IPS-18c (cell line): ENCODE measurements at regions not wholly inside any gene's neighbourhood (a gene's known extent, or its start where the extent isn't known, plus 50 kb on each side); places are given as distances from the start of the nearest gene placed in this dataset.

Experiments used
- H3K4me3 ChIP-seq: 2 replicates; pipeline ENCODE4 v1.7.0; 2013; ENCODE audit warnings: low read depth, mild to moderate bottlenecking, low read length, moderate library complexity; ENCODE audit not compliant: insufficient read depth
- H3K9me3 ChIP-seq: one replicate; pipeline ENCODE4 v1.6.1; 2013; ENCODE audit warnings: mild to moderate bottlenecking, low read length, moderate library complexity; ENCODE audit not compliant: control insufficient read depth, insufficient read depth

DNA sequence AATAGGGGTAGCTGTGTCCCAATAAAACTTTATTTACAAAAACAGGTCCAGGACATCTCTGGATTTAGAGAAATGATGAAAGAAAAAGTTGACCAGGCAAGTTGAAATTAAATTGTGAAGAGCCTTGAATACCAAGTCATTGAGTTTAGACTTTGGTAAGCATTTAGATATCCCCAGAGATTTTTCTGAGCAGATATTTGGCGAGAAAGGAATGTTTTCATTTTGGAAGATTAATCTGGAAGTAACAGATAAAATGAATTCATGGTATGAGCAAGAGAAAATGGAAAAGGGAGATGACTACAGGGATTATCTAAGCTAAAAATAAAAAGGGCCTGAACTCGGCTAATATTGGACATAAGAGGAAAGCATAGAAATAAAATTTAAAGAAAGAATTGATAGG lies 157.6 kb downstream of the ACTL7B start:
- Histone ChIP-seq H3K9me3 (no peaks in the 10 kb centered on the region), H3K4me3 (no peak overlapping the region)

DNA sequence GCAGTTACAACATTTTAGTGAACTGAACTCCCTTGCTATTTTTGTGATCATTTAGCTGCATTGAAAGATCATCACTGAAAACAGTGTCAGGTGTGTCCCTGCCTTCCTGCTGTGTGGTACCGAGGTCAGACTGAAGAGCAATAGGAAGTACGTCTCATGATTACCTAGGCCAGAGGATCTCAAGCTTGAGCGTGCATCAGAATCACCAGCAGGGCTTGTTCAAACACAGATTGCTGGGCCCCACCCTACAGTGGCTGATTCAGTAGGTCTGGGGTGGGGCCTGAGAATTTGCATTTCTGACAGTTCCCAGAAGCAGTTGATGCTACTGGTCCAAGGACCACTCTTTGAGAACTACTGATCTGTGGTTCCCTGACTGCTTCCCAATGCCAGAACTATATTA lies 159.6 kb downstream of the ACTL7B start:
- no peak overlapping the region for H3K4me3 ChIP-seq
- no peaks in the 10 kb centered on the region for H3K9me3 ChIP-seq

DNA sequence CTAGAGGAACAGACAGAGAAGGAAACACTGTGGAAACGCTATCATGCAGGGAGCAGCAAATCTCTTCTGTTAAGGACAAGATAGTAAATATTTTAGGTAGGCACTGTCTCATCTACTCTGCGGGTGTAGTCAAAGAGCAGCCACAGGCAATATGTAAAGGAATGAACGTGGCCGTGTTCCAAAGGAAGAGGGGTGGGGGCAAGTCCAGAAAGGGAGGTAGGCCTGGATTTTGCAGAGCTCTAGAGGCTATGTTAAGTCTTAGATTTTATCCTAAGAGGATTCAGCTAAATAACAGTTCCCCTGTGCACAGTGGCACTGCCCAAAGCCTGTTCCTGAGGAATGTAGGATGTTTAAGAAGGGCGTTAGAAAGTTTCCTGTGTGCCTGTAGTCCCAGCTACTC lies 161.6 kb downstream of the ACTL7B start:
- Histone ChIP-seq H3K9me3 (no peaks in the 10 kb centered on the region), H3K4me3 (no peak overlapping the region)

DNA sequence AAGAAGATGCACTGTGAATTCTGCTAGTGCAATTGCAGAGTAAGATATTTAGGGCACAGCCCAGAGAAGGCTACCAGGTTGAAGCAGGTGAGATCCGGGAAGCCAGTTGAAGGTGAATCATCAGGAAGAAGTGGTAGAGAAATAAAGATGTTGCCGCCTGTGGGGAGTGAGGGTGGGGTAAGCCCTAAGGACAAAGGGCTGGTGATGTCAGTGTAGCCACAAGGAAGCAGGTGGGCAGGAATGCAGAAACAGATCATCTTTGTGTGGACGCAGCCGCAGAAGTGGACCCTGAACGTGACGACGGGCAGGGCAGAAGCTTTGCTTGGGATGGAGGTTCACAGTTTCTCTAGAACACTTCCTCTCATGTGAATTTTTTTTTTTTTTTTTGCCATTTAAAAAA lies 164.2 kb downstream of the ACTL7B start:
- H3K4me3 ChIP-seq: no peak overlapping the region
- H3K9me3 ChIP-seq: no peaks in the 10 kb centered on the region

DNA sequence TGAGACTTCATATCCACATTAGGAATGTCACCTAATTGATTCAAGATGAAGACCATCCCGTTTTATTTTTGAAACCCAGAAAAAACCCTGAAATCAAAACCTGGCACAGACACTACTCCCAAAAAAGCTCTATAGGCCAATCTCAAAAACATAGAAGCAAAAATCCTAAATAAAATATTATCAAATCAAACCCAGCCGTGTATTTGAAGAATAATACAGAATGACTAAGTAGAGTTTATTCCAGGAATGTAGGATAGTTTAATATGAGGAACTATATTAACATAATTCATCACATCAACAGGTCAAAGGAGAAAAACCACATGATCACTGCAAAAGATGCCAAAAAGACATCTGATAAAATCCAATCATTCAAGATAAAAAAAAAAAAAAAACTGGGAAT lies 167.1 kb downstream of the ACTL7B start:
- Histone ChIP-seq H3K4me3 (no peak overlapping the region), H3K9me3 (no peaks in the 10 kb centered on the region)

DNA sequence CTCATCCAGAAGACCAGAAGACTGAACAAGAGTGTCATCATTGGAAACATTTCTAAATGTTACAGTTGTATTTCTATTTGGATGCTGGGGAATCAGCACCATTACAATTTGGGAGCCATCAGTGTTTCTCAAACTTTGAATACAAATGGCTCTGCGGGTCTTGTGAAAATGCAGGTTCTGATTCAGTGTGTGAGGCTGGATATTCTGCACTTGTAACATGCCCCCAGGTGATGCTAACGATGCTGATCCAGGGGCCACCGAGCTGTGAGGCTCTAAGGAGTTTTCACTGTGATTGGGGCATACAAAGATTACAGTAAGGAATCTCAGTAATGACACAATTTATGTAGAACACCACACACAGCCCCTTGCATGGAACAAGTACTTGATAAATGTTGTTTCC lies 167.7 kb downstream of the ACTL7B start:
- H3K4me3 ChIP-seq: no peak overlapping the region

DNA sequence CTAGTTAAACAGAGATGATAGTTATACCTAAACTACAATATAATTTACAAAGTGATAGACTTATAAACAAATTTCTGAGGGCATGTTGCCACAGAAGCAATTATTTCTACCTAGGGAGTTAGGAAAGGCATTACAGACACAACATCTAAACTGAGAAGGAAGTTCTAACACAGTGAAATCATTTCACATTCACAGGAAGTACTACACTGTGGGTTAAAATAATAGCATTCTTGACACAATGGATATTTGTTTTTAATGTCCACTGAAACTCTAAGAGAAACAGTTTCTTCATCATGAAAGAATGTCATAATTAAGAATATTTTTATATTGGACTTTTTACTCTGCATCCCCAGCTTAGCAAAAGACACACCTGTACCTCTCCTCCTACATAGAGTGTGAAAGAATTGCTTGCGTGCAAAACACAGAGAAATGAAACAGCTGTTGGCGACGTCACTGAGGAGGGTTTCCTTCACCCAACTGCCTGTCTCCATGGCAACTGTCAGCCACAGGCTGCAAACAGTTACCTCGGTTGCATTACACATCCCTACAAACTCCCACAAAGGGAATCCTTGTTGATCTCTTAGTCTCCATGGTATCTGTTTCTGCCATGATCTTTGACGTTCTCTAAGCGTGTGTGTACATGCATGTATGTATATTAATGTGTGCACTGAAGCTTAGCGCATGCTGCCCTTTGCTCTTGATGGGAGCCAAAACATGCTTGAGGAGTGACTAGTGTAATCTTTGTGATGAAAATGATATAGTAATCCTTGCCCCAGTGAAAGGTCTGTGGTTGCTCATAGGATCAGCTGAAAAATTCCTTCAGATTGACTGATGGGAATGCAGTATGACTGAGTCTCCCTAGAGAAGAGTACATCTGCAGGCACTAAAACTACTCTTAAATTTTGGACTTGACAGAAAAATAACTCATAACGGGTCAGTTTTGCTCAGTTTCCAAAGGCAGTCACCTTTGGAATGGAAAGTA lies 168.5 kb downstream of the ACTL7B start:
- Histone ChIP-seq H3K4me3 (no peak overlapping the region), H3K9me3 (no peaks in the 10 kb centered on the region)

More for the DNA sequence above, 167.7 kb downstream of the ACTL7B start:
- H3K9me3 ChIP-seq: no peaks in the 10 kb centered on the region

DNA sequence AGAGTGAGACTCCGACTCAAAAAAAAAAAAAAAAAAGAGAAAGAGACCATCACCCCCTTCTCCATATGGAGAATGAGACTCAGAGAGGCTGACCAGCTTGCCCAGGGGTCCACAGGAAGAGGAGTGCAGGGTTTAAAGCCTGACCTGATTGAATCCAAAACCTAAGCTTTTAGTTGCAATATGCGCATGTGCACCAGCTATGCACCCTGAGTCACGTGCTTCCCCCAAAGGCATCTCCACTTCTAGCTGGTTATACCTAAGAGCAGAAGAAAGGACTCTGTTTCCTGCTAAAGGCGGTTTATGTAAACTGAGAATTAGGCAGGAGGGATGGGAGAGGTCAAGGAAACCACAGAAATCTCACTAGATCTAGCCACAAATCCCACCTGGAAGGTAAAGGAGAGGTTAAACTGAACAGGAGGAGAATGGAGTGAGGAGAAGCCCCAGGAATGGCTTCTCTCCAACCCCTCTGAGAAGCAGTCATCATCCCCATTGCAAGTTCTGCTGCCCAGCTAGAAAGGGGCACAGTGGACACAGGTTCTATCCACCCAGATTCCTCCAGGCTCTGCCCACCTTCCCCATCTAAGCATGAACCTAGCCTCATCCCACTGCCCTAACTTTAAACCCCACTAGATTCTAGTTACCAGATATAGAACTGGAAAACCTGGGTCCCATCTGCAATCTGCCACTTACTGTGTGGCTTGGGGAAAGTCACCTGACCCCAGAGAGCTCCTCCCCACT lies 171.3 kb downstream of the ACTL7B start:
- H3K4me3 ChIP-seq: no peak overlapping the region
- H3K9me3 ChIP-seq: no peaks in the 10 kb centered on the region

DNA sequence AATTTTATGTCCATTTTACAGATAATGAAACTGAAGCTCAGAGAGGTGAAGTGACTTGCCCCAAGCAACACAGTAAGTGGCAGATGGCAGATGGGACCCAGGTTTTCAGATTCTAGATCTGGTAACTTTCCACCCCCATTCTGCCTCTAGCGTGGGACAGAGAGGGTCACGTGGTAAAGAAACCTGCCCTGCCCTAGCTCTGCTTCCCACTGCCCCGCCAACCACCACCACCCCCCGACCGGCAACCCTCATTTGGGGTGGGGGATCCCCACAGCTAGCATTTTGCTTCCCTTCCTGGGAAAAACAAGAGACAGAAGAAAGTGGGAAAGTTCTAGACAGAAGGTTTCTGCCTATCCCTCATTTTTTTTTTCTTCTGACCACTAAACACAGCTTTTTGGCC lies 172.5 kb downstream of the ACTL7B start:
- no peak overlapping the region for H3K4me3 ChIP-seq
- no peaks in the 10 kb centered on the region for H3K9me3 ChIP-seq

DNA sequence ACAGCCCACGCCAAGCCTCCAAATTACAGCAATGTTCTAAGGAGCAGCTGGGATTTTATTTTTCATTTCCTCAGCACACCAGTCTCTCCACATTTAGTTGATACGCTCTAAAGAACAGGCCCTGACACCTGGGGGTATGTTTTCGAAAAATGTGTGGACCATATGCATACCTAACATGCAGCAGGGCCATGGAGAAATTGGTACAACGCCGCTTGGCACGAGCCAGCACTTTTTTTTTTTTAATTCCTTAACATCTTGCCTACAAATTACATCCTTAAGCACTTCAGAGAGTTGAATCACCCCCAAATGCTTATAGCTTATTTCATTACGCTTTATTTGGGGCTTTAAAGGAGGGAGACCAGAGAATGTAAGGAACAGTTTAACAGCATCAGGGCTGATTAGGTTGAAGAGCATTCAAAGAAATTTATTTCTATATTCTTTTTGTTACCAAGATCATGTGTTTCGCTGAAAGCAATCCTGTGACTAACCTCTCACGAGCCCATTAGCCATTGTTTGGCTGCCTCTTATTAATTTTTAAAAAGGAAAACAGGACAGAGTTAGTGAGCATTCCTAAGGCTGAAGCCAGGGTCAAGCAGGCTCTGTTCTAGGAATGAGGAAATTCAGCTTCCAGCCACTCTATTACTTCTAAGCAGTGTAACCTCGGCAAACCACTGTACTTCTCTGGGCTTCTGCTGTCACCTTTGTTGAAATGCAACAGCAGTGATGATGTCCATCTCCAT lies 173.8 kb downstream of the ACTL7B start:
- H3K4me3 ChIP-seq: no peak overlapping the region
- no peaks in the 10 kb centered on the region for H3K9me3 ChIP-seq

DNA sequence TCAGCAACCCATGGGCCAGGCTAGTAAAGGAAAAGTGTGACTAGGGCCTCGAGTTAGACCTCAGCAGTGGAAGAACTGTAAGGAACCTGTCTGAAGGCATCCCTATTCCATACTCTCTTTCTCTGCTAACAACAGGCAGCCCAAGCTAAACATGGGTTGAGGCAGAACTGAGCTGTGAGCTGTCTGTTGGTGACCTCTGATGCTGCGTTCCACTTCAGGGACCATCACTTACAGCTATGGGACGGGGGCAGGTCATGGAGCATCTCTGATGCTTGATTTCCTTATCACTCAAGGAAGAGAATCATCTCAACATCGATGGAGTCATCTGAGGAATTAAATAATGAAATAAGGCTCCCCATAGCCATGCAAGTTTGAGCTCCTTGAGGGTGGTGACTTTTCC lies 174.8 kb downstream of the ACTL7B start:
- no peaks in the 10 kb centered on the region for H3K9me3 ChIP-seq
- no peak overlapping the region for H3K4me3 ChIP-seq

DNA sequence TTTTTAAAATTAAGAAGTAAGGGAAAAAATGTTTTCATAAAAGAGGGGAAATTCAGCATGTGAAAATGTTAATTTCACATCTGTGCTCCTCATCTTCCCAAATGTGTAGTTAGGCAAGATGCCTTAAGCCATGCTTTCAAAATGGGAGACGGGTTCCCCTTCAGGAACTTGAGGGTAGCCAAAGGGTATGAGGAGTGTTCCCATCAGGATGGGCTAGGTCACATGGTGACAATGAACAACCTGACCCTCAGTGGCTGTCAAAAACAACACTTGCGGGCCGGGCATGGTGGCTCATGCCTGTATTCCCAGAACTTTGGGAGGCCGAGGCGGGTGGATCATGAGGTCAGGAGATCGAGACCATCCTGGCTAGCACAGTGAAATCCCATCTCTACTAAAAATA lies 178.0 kb downstream of the ACTL7B start:
- H3K4me3 ChIP-seq: no peak overlapping the region
- no peaks in the 10 kb centered on the region for H3K9me3 ChIP-seq

DNA sequence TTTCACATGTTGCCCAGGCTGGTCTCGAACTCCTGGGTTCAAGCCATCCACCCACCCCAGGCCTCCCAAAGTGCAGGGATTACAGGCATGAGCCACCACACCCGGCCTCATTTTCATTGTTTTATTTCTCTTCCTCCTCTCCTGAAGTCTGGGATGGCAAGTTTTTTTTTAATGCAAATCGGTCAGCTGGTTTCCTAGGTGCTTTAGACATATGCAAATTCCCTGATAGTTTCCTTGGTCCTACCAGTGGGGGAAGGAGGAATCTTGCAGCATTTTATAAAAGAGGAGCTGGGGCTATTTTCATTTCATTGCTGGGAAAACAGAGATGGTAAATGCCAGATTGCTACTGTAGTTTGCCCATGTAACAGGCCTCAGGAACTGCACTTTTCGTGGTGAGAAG lies 179.4 kb downstream of the ACTL7B start:
- H3K9me3 ChIP-seq: no peaks in the 10 kb centered on the region
- no peak overlapping the region for H3K4me3 ChIP-seq

DNA sequence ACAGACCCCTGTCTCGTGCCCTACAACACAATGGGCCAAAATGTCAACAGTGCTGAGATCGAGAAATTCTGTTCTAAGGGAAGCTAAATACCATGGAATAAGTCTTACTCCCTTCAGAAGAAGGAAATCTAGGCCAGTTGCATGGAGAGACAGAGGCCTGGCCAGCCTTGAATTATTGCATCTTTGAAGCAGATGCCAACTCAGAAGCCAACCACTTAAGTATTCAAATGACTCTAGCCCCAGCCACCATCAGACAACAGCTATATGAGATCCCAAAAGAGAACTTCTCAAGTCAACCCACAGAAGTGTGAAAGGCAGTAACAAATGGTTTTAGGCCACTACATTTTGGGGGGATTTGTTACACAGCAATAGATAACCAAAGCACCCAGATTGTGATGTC lies 180.1 kb downstream of the ACTL7B start:
- Histone ChIP-seq H3K4me3 (no peak overlapping the region), H3K9me3 (no peaks in the 10 kb centered on the region)

DNA sequence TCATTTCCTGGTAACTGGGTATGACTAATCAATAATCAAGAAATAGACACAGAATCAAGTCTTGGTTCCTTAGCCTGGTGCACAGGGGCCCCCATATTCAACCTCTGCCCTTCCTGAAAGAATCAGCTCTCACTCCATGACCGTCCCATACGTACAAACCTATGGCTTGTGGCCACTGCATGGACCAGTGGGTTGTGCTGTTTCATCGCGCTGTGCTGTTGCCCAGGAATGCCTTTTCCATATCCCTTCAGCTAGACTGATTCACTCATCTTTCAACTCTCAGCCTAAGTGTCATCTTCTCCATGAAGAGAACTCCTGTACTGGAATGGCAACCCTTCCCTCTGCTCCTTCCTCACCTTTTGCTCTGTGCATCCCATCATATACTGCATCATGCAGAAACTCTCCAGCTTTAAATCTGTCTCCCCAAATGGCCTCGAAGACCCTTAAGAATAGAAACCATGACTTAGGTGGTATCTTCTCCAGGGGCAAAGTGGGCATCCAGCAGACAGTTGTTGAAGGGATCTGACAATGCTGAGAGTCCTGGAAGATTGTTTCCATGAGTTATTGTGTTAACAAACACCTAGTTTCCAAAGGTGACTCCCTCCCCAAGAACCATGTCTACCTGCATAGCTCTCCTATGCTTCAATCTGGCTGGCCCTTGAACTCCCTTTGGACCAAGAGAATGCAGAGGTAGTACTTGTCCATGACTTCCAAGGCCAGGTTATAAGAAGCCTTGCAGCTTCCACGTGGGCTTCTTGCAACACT lies 180.8 kb downstream of the ACTL7B start:
- no peak overlapping the region for H3K4me3 ChIP-seq
- H3K9me3 ChIP-seq: no peaks in the 10 kb centered on the region

DNA sequence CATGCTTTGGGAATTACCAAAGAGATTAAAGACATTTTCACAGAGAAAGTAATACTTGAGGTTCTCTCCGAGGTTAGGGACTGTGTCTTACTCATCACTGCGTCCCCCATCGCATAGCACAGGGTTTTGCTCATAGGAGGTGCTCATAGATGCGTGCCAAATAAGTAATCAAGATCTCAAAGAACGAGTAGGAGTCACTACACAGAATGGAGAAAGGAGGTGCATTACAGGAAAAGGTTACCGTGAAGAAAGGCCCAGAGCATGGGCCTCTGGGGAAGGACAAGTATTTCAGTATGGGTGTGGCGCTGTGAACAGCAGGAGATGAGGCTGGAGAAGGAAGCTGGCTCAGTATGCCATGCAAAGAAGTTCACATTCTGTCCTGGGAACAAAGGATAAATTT lies 182.4 kb downstream of the ACTL7B start:
- Histone ChIP-seq H3K4me3 (no peak overlapping the region), H3K9me3 (no peaks in the 10 kb centered on the region)
